Left hindlimb (tissue), 1 donor: ENCODE measurements at regions not wholly inside any gene's neighbourhood (a gene's known extent, or its start where the extent isn't known, plus 50 kb on each side); places are given as distances from the start of the nearest gene placed in this dataset.
"Not testable (repeated sequence)": the region's sequence is repeated elsewhere in the genome, so short reads cannot be mapped to it uniquely, and the experiment has no call there.

Experiments used
- DNase-seq: peaks from one replicate; pipeline ENCODE4 v3.0.0-alpha.2; 2018

- no peak for DNase-seq
These were observed 709.3 kb upstream of the AUTS2 start for GRCh38 chr7:68888971-68889385.

- DNase-seq: no peak
These were observed 706.0 kb upstream of the AUTS2 start for GRCh38 chr7:68892236-68892635.

GRCh38 chr7:68893411-68893810, 704.9 kb upstream of the AUTS2 start:
- DNase-seq: peak; percentile 51

- not testable (repeated sequence) for DNase-seq
These were observed 699.1 kb upstream of the AUTS2 start for GRCh38 chr7:68899156-68899555.

- no peak for DNase-seq
These were observed 698.2 kb upstream of the AUTS2 start for GRCh38 chr7:68900096-68900495.

- no peak for DNase-seq
These were observed 693.6 kb upstream of the AUTS2 start for GRCh38 chr7:68904630-68905029.

- DNase-seq: no peak
These were observed 686.5 kb upstream of the AUTS2 start for GRCh38 chr7:68911754-68912153.

- DNase-seq: no peak
These were observed 684.3 kb upstream of the AUTS2 start for GRCh38 chr7:68914006-68914405.

GRCh38 chr7:68917041-68917651, 681.1 kb upstream of the AUTS2 start:
- DNase-seq: no peak

GRCh38 chr7:68918621-68919020, 679.7 kb upstream of the AUTS2 start:
- no peak for DNase-seq

GRCh38 chr7:68922850-68923249, 675.4 kb upstream of the AUTS2 start:
- DNase-seq: no peak

GRCh38 chr7:68925241-68925640, 673.0 kb upstream of the AUTS2 start:
- no peak for DNase-seq

- DNase-seq: no peak
These were observed 668.5 kb upstream of the AUTS2 start for GRCh38 chr7:68929781-68930261.

- no peak for DNase-seq
These were observed 661.7 kb upstream of the AUTS2 start for GRCh38 chr7:68936471-68937035.

- DNase-seq: no peak
These were observed 660.1 kb upstream of the AUTS2 start for GRCh38 chr7:68938151-68938550.

- DNase-seq: no peak
These were observed 654.5 kb upstream of the AUTS2 start for GRCh38 chr7:68943786-68944185.

- no peak for DNase-seq
These were observed 642.6 kb upstream of the AUTS2 start for GRCh38 chr7:68955656-68956055.

GRCh38 chr7:68958571-68958970, 639.7 kb upstream of the AUTS2 start:
- DNase-seq: no peak

- no peak for DNase-seq
These were observed 634.7 kb upstream of the AUTS2 start for GRCh38 chr7:68963552-68963951.

- no peak for DNase-seq
These were observed 634.2 kb upstream of the AUTS2 start for GRCh38 chr7:68964060-68964459.

- no peak for DNase-seq
These were observed 632.9 kb upstream of the AUTS2 start for GRCh38 chr7:68965351-68965750.

GRCh38 chr7:68967598-68967997, 630.7 kb upstream of the AUTS2 start:
- DNase-seq: no peak

- DNase-seq: no peak
These were observed 628.7 kb upstream of the AUTS2 start for GRCh38 chr7:68969571-68969970.

GRCh38 chr7:68971634-68972340, 626.5 kb upstream of the AUTS2 start:
- DNase-seq: no peak
